HAP-1 (cell line): ENCODE measurements at regions not wholly inside any gene's neighbourhood (a gene's known extent, or its start where the extent isn't known, plus 50 kb on each side); places are given as distances from the start of the nearest gene placed in this dataset.
"Not testable (repeated sequence)": the region's sequence is repeated elsewhere in the genome, so short reads cannot be mapped to it uniquely, and the experiment has no call there.

Experiments used
- DNase-seq, 2 experiments: peaks; one replicate each; pipeline ENCODE4 v3.0.0-alpha.2; 2016 to 2020; ENCODE audit warnings: low spot score in 2 of 2
- H3K27me3 ChIP-seq: fragments of 250-450 bp; sonication (Bioruptor Pico); 2 replicates; pipeline ENCODE4 v1.5.1; 2020; ENCODE audit warnings: low read depth, mild to moderate bottlenecking, moderate library complexity
- H3K36me3 ChIP-seq: fragments of 250-450 bp; sonication (Bioruptor Pico); replicated peaks from 2 replicates; pipeline ENCODE4 v1.5.1; 2020; ENCODE audit warnings: mild to moderate bottlenecking
- H3K4me1 ChIP-seq: fragments of 250-450 bp; sonication (Bioruptor Pico); 2 replicates; pipeline ENCODE4 v1.5.1; 2020; ENCODE audit warnings: mild to moderate bottlenecking
- H3K4me3 ChIP-seq: fragments of 250-450 bp; sonication (Bioruptor Pico); 2 replicates; pipeline ENCODE4 v1.5.1; 2020; ENCODE audit warnings: mild to moderate bottlenecking, moderate library complexity
- H3K9me3 ChIP-seq: fragments of 250-450 bp; sonication (Bioruptor Pico); 2 replicates; pipeline ENCODE4 v1.5.1; 2020; ENCODE audit warnings: mild to moderate bottlenecking, moderate library complexity
- in situ Hi-C: fragments of 300-500 bp; cut with MboI; formaldehyde crosslinking; loops from 3 replicates; pipeline ENCODE4 v1.14.3; 2020; ENCODE audit warnings: low sequenced_read_pairs, inconsistent platforms, mixed read lengths

GRCh38 chr12:34127379-34127778 lies 105.1 kb downstream of the ALG10 start:
- DNase-seq, H3K4me3 ChIP-seq, in situ Hi-C loops, H3K36me3 ChIP-seq, H3K27me3 ChIP-seq, H3K4me1 ChIP-seq, H3K9me3 ChIP-seq: not testable (repeated sequence)

DNA sequence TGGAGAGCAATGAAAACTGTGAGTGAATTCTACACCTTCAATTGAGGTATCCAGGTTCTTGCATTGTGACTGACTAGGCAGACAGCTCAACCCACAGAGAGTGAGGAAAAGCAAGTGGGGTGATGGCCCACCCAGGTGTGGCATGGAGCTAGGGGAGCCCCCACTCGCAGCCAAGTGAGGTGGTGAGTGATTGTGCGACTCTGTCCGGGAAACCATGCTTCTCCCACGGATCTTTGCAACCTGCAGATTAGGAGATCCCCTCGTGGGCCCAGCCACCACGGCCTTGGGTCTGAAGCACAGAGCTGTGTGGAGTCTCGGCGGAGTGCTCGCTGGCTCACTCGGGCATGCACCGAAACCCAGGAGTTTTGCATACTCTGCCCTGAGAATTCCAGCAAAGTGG lies 120.1 kb downstream of the ALG10 start:
- Histone ChIP-seq H3K27me3 (no peaks in the 10 kb centered on the region), H3K9me3 (no peaks in the 10 kb centered on the region), H3K4me3 (no peak overlapping the region), H3K4me1 (no peaks in the 10 kb centered on the region), H3K36me3 (no peaks in the 10 kb centered on the region)
- in situ Hi-C loops, result no loop called here
- no peak for DNase-seq

- Histone ChIP-seq H3K4me3 (no peak overlapping the region), H3K4me1 (no peaks in the 10 kb centered on the region), H3K9me3 (no peaks in the 10 kb centered on the region), H3K36me3 (no peaks in the 10 kb centered on the region), H3K27me3 (no peaks in the 10 kb centered on the region)
- in situ Hi-C loops, result no loop called here
- no peak for DNase-seq
Observed at GRCh38 chr12:34151019-34151418, 128.7 kb downstream of the ALG10 start.

DNA sequence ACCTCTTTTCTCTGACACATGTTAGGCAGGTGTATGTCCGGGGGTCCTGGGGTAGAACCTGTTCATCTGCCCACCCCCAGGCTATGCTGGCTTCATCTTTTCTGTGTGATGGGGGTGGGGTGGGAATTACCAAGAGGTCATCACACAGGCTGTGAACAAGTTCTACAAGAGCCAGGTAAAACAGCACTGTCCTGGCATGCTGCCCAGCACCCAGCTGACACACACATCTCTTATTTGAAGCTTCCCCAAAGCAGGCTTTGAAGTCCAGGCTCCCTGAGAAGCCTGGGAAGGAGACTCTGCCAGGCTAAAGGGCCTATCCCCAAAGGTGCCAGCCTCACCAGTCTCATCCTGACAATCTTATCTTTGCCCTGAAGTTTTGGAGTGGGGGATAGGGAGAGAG lies 141.1 kb downstream of the ALG10 start:
- Histone ChIP-seq H3K4me1 (no peaks in the 10 kb centered on the region), H3K27me3 (no peaks in the 10 kb centered on the region), H3K9me3 (no peaks in the 10 kb centered on the region), H3K4me3 (no peak overlapping the region), H3K36me3 (no peaks in the 10 kb centered on the region)
- in situ Hi-C loops, result no loop called here
- DNase-seq, result no peak

GRCh38 chr12:34166427-34167060 lies 144.2 kb downstream of the ALG10 start:
- H3K4me1 ChIP-seq, result no peaks in the 10 kb centered on the region
- H3K36me3 ChIP-seq, result no peaks in the 10 kb centered on the region
- in situ Hi-C loops, result no loop called here
- no peak for DNase-seq
- H3K9me3 ChIP-seq, result no peaks in the 10 kb centered on the region
- no peak overlapping the region for H3K4me3 ChIP-seq
- no peaks in the 10 kb centered on the region for H3K27me3 ChIP-seq

- H3K36me3 ChIP-seq, DNase-seq, in situ Hi-C loops, H3K9me3 ChIP-seq, H3K4me1 ChIP-seq, H3K4me3 ChIP-seq, H3K27me3 ChIP-seq: not testable (repeated sequence)
Observed at GRCh38 chr12:34168507-34168906, 146.2 kb downstream of the ALG10 start.

DNA sequence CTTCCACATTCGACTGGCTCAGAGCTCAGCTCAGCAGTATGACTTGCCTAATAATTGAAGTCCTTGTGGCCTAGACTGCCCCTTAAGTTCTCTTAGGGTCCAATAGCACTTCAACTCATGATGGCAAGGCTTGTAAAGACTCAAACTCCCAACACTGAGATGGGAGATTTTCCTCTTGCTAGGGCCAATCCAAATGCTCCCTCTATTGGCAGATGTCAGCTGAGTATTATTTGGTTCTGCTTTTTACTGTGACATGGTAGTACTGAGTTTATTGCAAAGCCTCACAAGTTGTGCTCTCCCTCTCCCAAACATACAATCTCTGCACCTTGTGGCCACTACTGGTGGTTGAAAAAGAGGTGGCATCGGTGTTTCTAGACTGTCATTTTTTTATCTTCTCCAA lies 164.2 kb downstream of the ALG10 start:
- Histone ChIP-seq H3K9me3 (no peaks in the 10 kb centered on the region), H3K36me3 (no peaks in the 10 kb centered on the region), H3K4me3 (no peak overlapping the region), H3K27me3 (no peaks in the 10 kb centered on the region), H3K4me1 (no peaks in the 10 kb centered on the region)
- no peak for DNase-seq
- in situ Hi-C loops, result no loop called here

DNA sequence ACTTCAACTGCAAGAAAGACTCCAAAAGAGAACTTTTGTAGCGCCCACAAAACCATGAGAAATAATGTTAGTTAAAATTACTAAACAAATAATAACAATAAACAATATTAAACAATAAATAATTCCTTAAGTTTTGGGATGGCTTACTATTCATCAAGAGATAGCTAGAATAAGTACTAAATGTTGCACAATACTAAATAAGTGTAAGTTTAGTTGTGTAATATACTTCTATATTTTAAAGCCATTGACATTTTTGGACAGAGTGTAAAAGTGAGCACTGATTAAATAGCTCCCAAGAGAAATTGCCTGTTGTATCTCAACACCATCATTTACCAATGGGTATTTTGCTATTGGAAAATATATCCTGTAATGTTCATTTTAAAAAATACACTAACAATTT lies 166.7 kb downstream of the ALG10 start:
- no peak overlapping the region for H3K4me3 ChIP-seq
- H3K9me3 ChIP-seq, result no peaks in the 10 kb centered on the region
- no peaks in the 10 kb centered on the region for H3K36me3 ChIP-seq
- H3K27me3 ChIP-seq, result no peaks in the 10 kb centered on the region
- DNase-seq, result no peak
- in situ Hi-C loops, result no loop called here
- H3K4me1 ChIP-seq, result no peaks in the 10 kb centered on the region

GRCh38 chr12:34190054-34190453 lies 167.8 kb downstream of the ALG10 start:
- Histone ChIP-seq H3K36me3 (no peaks in the 10 kb centered on the region), H3K4me1 (no peaks in the 10 kb centered on the region), H3K27me3 (no peaks in the 10 kb centered on the region), H3K4me3 (no peak overlapping the region), H3K9me3 (no peaks in the 10 kb centered on the region)
- in situ Hi-C loops, result no loop called here
- DNase-seq, result no peak

- Histone ChIP-seq H3K27me3 (no peaks in the 10 kb centered on the region), H3K9me3 (no peaks in the 10 kb centered on the region), H3K4me1 (no peaks in the 10 kb centered on the region), H3K36me3 (no peaks in the 10 kb centered on the region), H3K4me3 (no peak overlapping the region)
- DNase-seq, result no peak
- in situ Hi-C loops, result no loop called here
Observed at GRCh38 chr12:34198924-34199323, 176.6 kb downstream of the ALG10 start.

DNA sequence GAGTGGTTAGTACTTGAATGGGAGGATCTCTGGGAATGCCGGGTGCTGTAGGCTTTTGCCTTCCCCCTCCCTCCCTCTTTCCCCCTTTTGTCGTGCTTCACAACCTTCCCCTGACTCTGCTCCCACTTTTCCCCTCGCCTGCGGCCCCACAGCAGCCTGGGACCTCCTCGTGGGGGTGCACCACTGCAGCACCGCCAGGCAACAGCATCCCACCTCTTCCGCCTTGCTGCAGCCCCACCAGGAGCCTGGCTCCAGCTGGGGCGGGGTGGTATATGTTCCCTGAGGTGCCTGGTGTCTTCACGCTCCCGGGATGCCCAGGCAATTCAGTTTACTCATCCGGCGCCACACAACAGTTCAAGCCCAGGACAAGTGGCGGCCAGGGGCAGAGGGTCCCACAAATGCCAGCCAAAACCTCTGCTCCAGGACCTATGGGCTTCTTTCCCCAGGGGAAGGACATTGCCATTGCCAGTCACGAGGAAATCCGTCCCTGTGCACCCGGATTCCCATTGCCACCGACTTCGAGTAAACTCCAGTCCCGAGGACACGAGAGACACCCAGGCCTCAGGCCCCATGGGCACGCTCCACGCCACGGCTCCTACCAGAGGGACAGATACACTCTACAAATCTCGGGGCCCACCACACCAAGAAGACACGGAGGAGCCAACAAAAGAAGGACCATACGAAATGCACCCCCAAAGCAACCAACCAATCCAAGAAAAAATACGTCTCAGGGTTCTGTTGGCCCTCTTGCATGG lies 181.7 kb downstream of the ALG10 start:
- H3K4me3 ChIP-seq, result no peak overlapping the region
- H3K9me3 ChIP-seq, result 0 out of 2 replicates have a peak, but pooled peaks cover 3% of the 10 kb centered on the region
- in situ Hi-C loops, result no loop called here
- H3K36me3 ChIP-seq, result no peaks in the 10 kb centered on the region
- H3K27me3 ChIP-seq, result no peaks in the 10 kb centered on the region
- DNase-seq, result no peak
- no peaks in the 10 kb centered on the region for H3K4me1 ChIP-seq

GRCh38 chr12:34204830-34205285 lies 182.6 kb downstream of the ALG10 start:
- Histone ChIP-seq H3K4me3 (no peak overlapping the region), H3K4me1 (no peaks in the 10 kb centered on the region), H3K27me3 (no peaks in the 10 kb centered on the region), H3K9me3 (0 out of 2 replicates have a peak, but pooled peaks cover 3% of the 10 kb centered on the region), H3K36me3 (no peaks in the 10 kb centered on the region)
- in situ Hi-C loops, result no loop called here
- DNase-seq, result no peak

GRCh38 chr12:34205401-34205800 lies 183.1 kb downstream of the ALG10 start:
- no peak for DNase-seq
- Histone ChIP-seq H3K4me3 (no peak overlapping the region), H3K4me1 (no peaks in the 10 kb centered on the region), H3K9me3 (0 out of 2 replicates have a peak, but pooled peaks cover 3% of the 10 kb centered on the region), H3K27me3 (no peaks in the 10 kb centered on the region), H3K36me3 (no peaks in the 10 kb centered on the region)
- in situ Hi-C loops, result no loop called here

DNA sequence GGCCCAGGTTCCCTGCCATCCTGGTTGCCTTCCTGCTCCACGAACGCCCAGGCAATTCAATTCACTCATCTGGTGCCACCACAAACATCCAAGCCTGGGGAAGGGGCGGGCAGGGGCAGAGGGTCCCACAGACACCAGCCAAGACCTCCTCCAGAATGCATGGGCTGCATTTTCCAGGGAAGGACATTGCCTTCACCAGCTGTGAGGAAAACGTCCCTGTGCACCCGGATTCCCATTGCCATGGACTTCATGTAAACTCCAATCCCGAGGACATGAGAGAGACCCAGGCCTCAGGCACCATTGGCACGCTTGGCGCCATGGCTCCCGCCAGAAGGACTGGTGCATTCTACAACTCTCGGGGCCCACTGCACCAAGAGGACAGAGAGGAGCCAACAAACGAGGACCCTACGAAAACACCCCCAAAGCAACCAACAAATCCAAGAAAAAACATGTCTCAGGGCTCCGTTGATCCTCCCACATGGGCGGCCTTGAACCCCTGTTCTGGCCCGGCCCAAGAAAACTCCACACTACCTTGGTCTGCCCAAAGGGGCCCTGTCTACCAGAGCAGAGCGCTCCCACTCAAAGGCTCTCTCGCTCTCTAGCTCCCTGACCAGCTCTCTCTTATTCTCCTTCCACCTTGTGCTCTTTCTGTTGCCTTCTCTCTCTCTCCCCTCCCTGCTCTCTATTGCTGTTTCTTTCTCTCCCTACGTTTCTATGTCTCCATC lies 183.9 kb downstream of the ALG10 start:
- 0 out of 2 replicates have a peak, but pooled peaks cover 3% of the 10 kb centered on the region for H3K9me3 ChIP-seq
- H3K4me1 ChIP-seq, result no peaks in the 10 kb centered on the region
- in situ Hi-C loops, result no loop called here
- H3K36me3 ChIP-seq, result no peaks in the 10 kb centered on the region
- no peaks in the 10 kb centered on the region for H3K27me3 ChIP-seq
- H3K4me3 ChIP-seq, result no peak overlapping the region
- DNase-seq, result no peak
